Thyroid gland (tissue), 4 donors: ENCODE measurements at regions not wholly inside any gene's neighbourhood (a gene's known extent, or its start where the extent isn't known, plus 50 kb on each side); places are given as distances from the start of the nearest gene placed in this dataset.

Source experiments
- DNase-seq, 2 donors: peaks; one replicate each; pipeline ENCODE4 v3.0.0-alpha.2; 2019
- H3K27ac ChIP-seq, 3 donors: fragments of 200-600 bp; sonication (generic); 1 replicate in 2 of 3; 2 replicates in 1 of 3; pipeline ENCODE4 v1.5.1; 2016 to 2019; ENCODE audit warnings: mild to moderate bottlenecking in 1 of 3, moderate library complexity in 1 of 3
- H3K27me3 ChIP-seq: fragments of 200-600 bp; sonication (generic); one replicate; pipeline ENCODE4 v1.5.1; 2019
- H3K36me3 ChIP-seq, 2 donors: fragments of 200-600 bp; sonication (generic); one replicate each; pipeline ENCODE4 v1.5.1; 2016 to 2019
- H3K4me1 ChIP-seq, 2 donors: fragments of 200-600 bp; sonication (generic); one replicate each; pipeline ENCODE4 v1.5.1; 2017 to 2019
- H3K4me3 ChIP-seq, 3 donors: fragments of 200-600 bp; sonication (generic); replicated peaks in 1 of 3; 1 replicate in 2 of 3; 2 replicates in 1 of 3; pipeline ENCODE4 v1.5.1; 2016; ENCODE audit warnings: mild to moderate bottlenecking in 1 of 3
- H3K9me3 ChIP-seq: fragments of 200-600 bp; sonication (generic); one replicate; pipeline ENCODE4 v1.5.1; 2017
- POLR2A ChIP-seq, 2 donors: fragments of 450-650 bp; IDR thresholded peaks; one replicate each; pipeline ENCODE4 v1.6.1; 2017; ENCODE audit warnings: antibody characterized with exemption in 2 of 2, mild to moderate bottlenecking in 2 of 2, moderate library complexity in 1 of 2
- WGBS, 2 donors: methylation state at CpG; one replicate each; pipeline ENCODE4 v1.1.5; 2017; 5-methylcytosine and 5-hydroxymethylcytosine counted together
- intact Hi-C: fragments of 100-400 bp; cut with DNase I; formaldehyde crosslinking; loops from one replicate; pipeline ENCODE4 v1.15.1; 2023
- TF ChIP-seq, protein P1 (sequence below), 6 experiments: fragments of 200-600 bp in 3 of 6; fragments of 450-650 bp in 3 of 6; sonication (generic) in 3 of 6; IDR thresholded peaks; one replicate each; pipeline ENCODE4 v1.5.1; 2016 to 2019; ENCODE audit warnings: antibody characterized with exemption in 6 of 6, mild to moderate bottlenecking in 2 of 6, inconsistent platforms in 1 of 6, moderate library complexity in 1 of 6

DNA sequence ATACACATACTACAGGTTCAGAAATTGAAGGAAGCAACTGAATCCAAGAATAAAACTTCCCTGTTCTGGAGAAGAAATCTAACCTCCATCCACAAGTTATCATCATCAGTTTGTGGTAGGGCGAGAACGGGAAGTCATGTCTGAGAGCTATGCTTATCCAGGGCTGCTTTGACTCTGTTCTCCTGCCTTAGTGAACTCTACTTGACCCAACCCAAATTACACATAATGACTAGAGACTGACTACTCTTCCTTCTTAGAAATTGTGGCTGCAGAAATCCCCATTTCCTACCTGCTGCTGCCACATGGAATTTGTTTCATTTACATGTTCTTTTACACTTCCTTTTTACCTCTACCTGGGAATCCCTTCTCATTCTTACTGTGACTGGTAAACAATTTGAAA lies 1102.6 kb upstream of the PIK3C3 start:
- intact Hi-C loops: no loop called here
- peaks cover 5 to 11% of the 10 kb centered on the region in 2 donors for H3K4me1 ChIP-seq
- no peaks in the 10 kb centered on the region for H3K9me3 ChIP-seq
- 84 to 95% methylated on average over 2 of the region's 2 CpGs for WGBS, 2 donors
- no peak overlapping the region for H3K27ac ChIP-seq
- no peaks in the 10 kb centered on the region for H3K27me3 ChIP-seq
- H3K4me3 ChIP-seq: no peak overlapping the region
- TF ChIP-seq, protein P1, sequence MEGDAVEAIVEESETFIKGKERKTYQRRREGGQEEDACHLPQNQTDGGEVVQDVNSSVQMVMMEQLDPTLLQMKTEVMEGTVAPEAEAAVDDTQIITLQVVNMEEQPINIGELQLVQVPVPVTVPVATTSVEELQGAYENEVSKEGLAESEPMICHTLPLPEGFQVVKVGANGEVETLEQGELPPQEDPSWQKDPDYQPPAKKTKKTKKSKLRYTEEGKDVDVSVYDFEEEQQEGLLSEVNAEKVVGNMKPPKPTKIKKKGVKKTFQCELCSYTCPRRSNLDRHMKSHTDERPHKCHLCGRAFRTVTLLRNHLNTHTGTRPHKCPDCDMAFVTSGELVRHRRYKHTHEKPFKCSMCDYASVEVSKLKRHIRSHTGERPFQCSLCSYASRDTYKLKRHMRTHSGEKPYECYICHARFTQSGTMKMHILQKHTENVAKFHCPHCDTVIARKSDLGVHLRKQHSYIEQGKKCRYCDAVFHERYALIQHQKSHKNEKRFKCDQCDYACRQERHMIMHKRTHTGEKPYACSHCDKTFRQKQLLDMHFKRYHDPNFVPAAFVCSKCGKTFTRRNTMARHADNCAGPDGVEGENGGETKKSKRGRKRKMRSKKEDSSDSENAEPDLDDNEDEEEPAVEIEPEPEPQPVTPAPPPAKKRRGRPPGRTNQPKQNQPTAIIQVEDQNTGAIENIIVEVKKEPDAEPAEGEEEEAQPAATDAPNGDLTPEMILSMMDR (IDR thresholded peaks at IDR 0.05): no peak
- no peak for TF ChIP-seq POLR2A (IDR thresholded peaks at IDR 0.05)
- no peaks in the 10 kb centered on the region for H3K36me3 ChIP-seq
- DNase-seq: no peak

DNA sequence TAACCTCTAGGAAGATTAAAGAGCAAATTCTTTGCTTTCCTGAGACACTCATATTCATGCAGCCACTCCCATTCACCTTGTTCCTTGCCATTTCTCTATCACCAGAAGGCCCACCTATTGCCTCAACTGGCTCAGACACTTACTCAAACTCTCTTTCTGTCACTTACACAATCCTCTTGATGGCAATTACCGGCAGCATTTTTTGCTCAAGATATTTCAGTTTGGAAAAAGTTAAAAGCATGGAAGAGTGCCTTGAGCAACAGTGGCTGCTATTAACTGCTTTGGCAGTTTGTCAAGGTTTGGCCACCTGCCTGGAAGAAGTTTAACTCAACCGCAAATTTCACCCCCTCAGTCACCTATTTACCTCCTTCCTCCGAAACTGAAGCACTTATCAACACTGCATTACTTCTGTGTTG lies 1104.0 kb upstream of the PIK3C3 start:
- intact Hi-C loops: no loop called here
- peak; percentile 79 to 84 for DNase-seq
- no peaks in the 10 kb centered on the region for H3K9me3 ChIP-seq
- no peaks in the 10 kb centered on the region for H3K27me3 ChIP-seq
- 16 to 29% methylated on average over 3 of the region's 3 CpGs for WGBS, 2 donors
- TF ChIP-seq POLR2A (IDR thresholded peaks at IDR 0.05): no peak
- TF ChIP-seq, protein P1 (IDR thresholded peaks at IDR 0.05): no peak
- peaks cover 5 to 11% of the 10 kb centered on the region in 2 donors for H3K4me1 ChIP-seq
- peak overlapping the region in 1 of 3 donors; percentile 18 for H3K27ac ChIP-seq
- no peak overlapping the region for H3K4me3 ChIP-seq
- no peaks in the 10 kb centered on the region for H3K36me3 ChIP-seq

DNA sequence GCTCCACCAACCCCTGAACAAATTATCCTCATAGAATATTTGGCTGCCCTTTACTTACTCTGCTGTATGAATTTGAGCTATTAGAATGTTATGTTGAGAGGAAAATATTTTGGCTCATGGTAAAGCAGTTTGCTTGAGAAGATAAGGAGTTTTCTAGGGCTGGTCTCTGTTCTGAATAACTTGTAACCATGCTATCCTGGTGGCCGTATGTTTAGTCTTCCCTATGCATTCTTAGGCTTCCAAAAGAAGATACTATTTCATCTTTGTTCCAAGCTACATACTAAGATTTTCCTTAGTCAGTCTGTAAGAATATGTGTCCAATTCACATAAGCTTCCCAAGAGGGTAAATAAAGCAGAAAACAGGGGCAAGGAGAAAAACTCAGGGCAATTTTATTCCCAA lies 1105.1 kb upstream of the PIK3C3 start:
- no peak for TF ChIP-seq POLR2A (IDR thresholded peaks at IDR 0.05)
- H3K27me3 ChIP-seq: no peaks in the 10 kb centered on the region
- WGBS, 2 donors: 83 to 84% methylated on average over 1 of the region's 1 CpG
- H3K4me1 ChIP-seq: peaks cover 5 to 11% of the 10 kb centered on the region in 2 donors
- DNase-seq: no peak
- no peaks in the 10 kb centered on the region for H3K9me3 ChIP-seq
- no peak overlapping the region for H3K4me3 ChIP-seq
- intact Hi-C loops: no loop called here
- no peaks in the 10 kb centered on the region for H3K36me3 ChIP-seq
- no peak overlapping the region for H3K27ac ChIP-seq

DNA sequence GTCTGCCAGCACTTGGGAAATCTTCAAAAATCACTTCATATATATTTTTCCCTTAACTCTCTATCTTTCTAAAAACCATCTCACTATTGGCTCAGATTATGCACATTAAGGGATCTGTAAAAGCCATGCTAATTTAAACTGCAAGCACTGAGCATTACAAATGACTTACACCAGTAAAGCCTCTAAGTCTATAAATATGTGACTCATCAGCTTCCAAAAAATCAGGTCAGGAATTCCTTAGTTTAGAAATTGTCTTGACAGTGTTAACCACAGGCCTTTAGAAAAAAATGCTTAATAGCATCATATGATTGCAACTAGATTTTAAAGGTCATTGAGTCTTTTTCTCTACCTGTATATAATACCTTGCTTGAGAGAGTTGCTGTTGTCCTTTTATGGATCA lies 1113.6 kb upstream of the PIK3C3 start:
- H3K36me3 ChIP-seq: no peaks in the 10 kb centered on the region
- H3K27me3 ChIP-seq: no peaks in the 10 kb centered on the region
- intact Hi-C loops: no loop called here
- TF ChIP-seq, protein P1 (IDR thresholded peaks at IDR 0.05): no peak
- TF ChIP-seq POLR2A (IDR thresholded peaks at IDR 0.05): no peak
- H3K27ac ChIP-seq: no peak overlapping the region
- DNase-seq: no peak
- no peaks in the 10 kb centered on the region for H3K9me3 ChIP-seq
- no peaks in the 10 kb centered on the region for H3K4me1 ChIP-seq
- no peak overlapping the region for H3K4me3 ChIP-seq

DNA sequence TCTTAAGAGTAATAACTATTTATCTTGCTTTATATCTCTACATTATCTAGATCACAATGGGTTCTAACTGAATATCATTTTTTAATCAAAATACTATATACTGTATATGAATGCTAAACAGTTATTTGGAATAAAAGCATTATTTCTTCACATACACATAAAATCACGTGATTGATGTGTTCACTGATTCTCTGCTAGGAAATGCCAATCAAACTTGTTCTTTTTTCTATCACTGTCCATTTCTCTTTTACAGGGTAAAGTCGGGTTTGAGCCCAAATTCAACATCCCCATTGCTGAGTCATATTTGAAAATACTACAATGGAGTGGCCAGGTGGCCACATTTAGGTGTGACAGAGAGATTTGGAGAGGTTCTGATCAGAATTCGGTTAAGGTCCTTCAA lies 1114.0 kb upstream of the PIK3C3 start:
- TF ChIP-seq, protein P1 (IDR thresholded peaks at IDR 0.05): no peak
- no peak for TF ChIP-seq POLR2A (IDR thresholded peaks at IDR 0.05)
- no peaks in the 10 kb centered on the region for H3K36me3 ChIP-seq
- no peaks in the 10 kb centered on the region for H3K4me1 ChIP-seq
- H3K9me3 ChIP-seq: no peaks in the 10 kb centered on the region
- no peaks in the 10 kb centered on the region for H3K27me3 ChIP-seq
- 77 to 86% methylated on average over 3 of the region's 3 CpGs for WGBS, 2 donors
- DNase-seq: no peak
- intact Hi-C loops: no loop called here
- no peak overlapping the region for H3K27ac ChIP-seq
- H3K4me3 ChIP-seq: no peak overlapping the region

DNA sequence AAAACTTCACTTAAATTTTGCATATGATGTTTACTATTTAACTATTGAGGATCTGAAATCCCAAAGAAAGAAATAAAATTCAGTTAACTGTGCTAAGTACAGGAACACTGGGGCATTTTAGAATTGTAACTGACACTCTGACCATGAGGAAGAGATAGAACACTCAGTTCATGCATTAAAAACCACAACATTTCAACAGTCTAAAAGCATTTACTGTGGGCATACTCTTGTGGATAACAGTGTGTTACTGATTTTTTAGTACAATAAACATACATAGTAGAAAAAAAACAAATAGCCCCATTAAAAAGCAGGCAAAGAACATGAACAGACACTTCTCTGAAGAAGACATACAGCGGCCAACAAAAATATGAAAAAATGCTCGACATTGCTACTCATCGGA lies 1122.7 kb upstream of the PIK3C3 start:
- Histone ChIP-seq H3K36me3 (no peaks in the 10 kb centered on the region), H3K9me3 (no peaks in the 10 kb centered on the region), H3K27me3 (no peaks in the 10 kb centered on the region), H3K4me3 (no peak overlapping the region), H3K27ac (no peak overlapping the region), H3K4me1 (no peaks in the 10 kb centered on the region)
- intact Hi-C loops: no loop called here
- no peak for DNase-seq
- no peak for TF ChIP-seq POLR2A (IDR thresholded peaks at IDR 0.05)
- TF ChIP-seq, protein P1 (IDR thresholded peaks at IDR 0.05): no peak
- WGBS, 2 donors: 84 to 94% methylated on average over 3 of the region's 3 CpGs
